ENCODE measurements at regions not wholly inside any gene's neighbourhood (a gene's known extent, or its start where the extent isn't known, plus 50 kb on each side); places are given as distances from the start of the nearest gene placed in this dataset.

DNA sequence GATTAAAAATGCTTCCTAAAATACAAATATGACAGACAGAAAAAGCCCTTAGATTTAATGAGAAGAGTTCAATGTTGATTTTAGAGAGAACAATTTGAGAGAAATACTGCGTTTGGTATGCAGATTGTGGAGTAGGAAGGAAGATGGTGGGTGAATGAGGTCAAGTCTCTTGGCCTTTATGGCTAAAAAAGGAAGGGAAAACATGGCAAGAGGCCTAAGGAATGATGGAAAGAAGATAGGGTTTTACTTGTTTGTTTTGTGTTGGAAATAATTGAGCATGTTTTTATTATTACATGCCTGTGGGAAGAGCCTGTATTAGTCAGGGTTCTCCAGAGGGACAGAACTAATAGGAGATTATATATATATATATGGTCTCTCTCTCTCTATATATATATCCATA lies 318.1 kb downstream of the TRIB2 start:
- TF ChIP-seq HCFC1 (IDR thresholded peaks at IDR 0.05; ENCODE audit: low read depth, low read length) (no peak), HLTF (IDR thresholded peaks at IDR 0.05) (no peak), BHLHE40 (IDR thresholded peaks at IDR 0.05; ENCODE audit: low read length) (no peak), POLR2A (conservative IDR thresholded peaks at IDR 0.05) (no peak), HMG20B (CRISPR knock-in tag; IDR thresholded peaks at IDR 0.05) (no peak), CHD4 (IDR thresholded peaks at IDR 0.05; ENCODE audit: insufficient read depth, insufficient replicate concordance, low read depth, low read length, poor library complexity, severe bottlenecking) (no peak), NFE2L1 (tag; IDR thresholded peaks at IDR 0.05; ENCODE audit: borderline replicate concordance, low read depth) (no peak), MYBL2 (IDR thresholded peaks at IDR 0.05; ENCODE audit: low read depth) (no peak), MYBL2 (CRISPR knock-in tag; IDR thresholded peaks at IDR 0.05; ENCODE audit: borderline replicate concordance) (no peak), L3MBTL2 (IDR thresholded peaks at IDR 0.05) (no peak), SP1 (CRISPR knock-in tag; IDR thresholded peaks at IDR 0.05) (no peak)
- TF ChIP-seq, protein P1, sequence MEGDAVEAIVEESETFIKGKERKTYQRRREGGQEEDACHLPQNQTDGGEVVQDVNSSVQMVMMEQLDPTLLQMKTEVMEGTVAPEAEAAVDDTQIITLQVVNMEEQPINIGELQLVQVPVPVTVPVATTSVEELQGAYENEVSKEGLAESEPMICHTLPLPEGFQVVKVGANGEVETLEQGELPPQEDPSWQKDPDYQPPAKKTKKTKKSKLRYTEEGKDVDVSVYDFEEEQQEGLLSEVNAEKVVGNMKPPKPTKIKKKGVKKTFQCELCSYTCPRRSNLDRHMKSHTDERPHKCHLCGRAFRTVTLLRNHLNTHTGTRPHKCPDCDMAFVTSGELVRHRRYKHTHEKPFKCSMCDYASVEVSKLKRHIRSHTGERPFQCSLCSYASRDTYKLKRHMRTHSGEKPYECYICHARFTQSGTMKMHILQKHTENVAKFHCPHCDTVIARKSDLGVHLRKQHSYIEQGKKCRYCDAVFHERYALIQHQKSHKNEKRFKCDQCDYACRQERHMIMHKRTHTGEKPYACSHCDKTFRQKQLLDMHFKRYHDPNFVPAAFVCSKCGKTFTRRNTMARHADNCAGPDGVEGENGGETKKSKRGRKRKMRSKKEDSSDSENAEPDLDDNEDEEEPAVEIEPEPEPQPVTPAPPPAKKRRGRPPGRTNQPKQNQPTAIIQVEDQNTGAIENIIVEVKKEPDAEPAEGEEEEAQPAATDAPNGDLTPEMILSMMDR (IDR thresholded peaks at IDR 0.05 in 2 of 3, conservative IDR thresholded peaks at IDR 0.05 in 1 of 3; ENCODE audit: insufficient read depth in 2 of 3, low read depth in 1 of 3, low read length in 3 of 3) = no peak
- TF ChIP-seq, protein P2, sequence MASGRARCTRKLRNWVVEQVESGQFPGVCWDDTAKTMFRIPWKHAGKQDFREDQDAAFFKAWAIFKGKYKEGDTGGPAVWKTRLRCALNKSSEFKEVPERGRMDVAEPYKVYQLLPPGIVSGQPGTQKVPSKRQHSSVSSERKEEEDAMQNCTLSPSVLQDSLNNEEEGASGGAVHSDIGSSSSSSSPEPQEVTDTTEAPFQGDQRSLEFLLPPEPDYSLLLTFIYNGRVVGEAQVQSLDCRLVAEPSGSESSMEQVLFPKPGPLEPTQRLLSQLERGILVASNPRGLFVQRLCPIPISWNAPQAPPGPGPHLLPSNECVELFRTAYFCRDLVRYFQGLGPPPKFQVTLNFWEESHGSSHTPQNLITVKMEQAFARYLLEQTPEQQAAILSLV (tag; IDR thresholded peaks at IDR 0.05) = no peak
